HEK293T (cell line): ENCODE measurements at regions not wholly inside any gene's neighbourhood (a gene's known extent, or its start where the extent isn't known, plus 50 kb on each side); places are given as distances from the start of the nearest gene placed in this dataset.

ENCODE experiments used
- CTCF ChIA-PET: fragments of 350-600 bp; formaldehyde crosslinking; extraction: SDS; loops from one replicate; lab custom pipeline; 2021; ENCODE audit warnings: antibody characterized with exemption, inconsistent platforms; lab: Yijun Ruan, JAX
- POLR2A ChIA-PET: fragments of 350-600 bp; formaldehyde crosslinking; extraction: SDS; loops from one replicate; lab custom pipeline; 2020; ENCODE audit warnings: antibody characterized with exemption, inconsistent platforms; lab: Yijun Ruan, JAX
- DNase-seq: peaks from one replicate; pipeline ENCODE4 v3.0.0; 2012; ENCODE audit warnings: mixed read lengths; ENCODE audit errors: extremely low spot score
- ARNT ChIP-seq: fragments of 450-650 bp; IDR thresholded peaks from 2 replicates; pipeline ENCODE4 v1.6.1; 2017; ENCODE audit warnings: mild to moderate bottlenecking
- BHLHE40 ChIP-seq: fragments of 450-650 bp; IDR thresholded peaks from 2 replicates; pipeline ENCODE4 v1.6.1; 2016; ENCODE audit warnings: mild to moderate bottlenecking, moderate library complexity, borderline replicate concordance
- CTBP1 ChIP-seq: fragments of 450-650 bp; IDR thresholded peaks from 2 replicates; pipeline ENCODE4 v1.6.1; 2016; ENCODE audit warnings: borderline replicate concordance
- ELF4 ChIP-seq: fragments of 450-650 bp; IDR thresholded peaks from 2 replicates; pipeline ENCODE4 v1.6.1; 2017; ENCODE audit warnings: antibody characterized with exemption
- FOXA1 ChIP-seq: fragments of 450-650 bp; IDR thresholded peaks from 2 replicates; pipeline ENCODE4 v1.6.1; 2016; ENCODE audit warnings: mild to moderate bottlenecking
- FOXK2 ChIP-seq: fragments of 450-650 bp; IDR thresholded peaks from 2 replicates; pipeline ENCODE4 v1.6.1; 2016; ENCODE audit warnings: mild to moderate bottlenecking
- FOXM1 ChIP-seq: fragments of 450-650 bp; IDR thresholded peaks from 2 replicates; pipeline ENCODE4 v1.6.1; 2017; ENCODE audit warnings: mild to moderate bottlenecking, borderline replicate concordance
- HDGF ChIP-seq: fragments of 450-650 bp; IDR thresholded peaks from 2 replicates; pipeline ENCODE4 v1.6.1; 2017; ENCODE audit warnings: antibody characterized with exemption, borderline replicate concordance
- L3MBTL2 ChIP-seq: fragments of 450-650 bp; conservative IDR thresholded peaks from 2 replicates; pipeline ENCODE4 v1.6.1; 2016; ENCODE audit warnings: mild to moderate bottlenecking
- LEF1 ChIP-seq: fragments of 450-650 bp; IDR thresholded peaks from 2 replicates; pipeline ENCODE4 v1.6.1; 2017; ENCODE audit warnings: mild to moderate bottlenecking, borderline replicate concordance
- NFRKB ChIP-seq: fragments of 450-650 bp; IDR thresholded peaks from 2 replicates; pipeline ENCODE4 v1.6.1; 2016; ENCODE audit warnings: mild to moderate bottlenecking, moderate library complexity
- SP1 ChIP-seq: fragments of 450-650 bp; IDR thresholded peaks from 2 replicates; pipeline ENCODE4 v1.6.1; 2017
- SUZ12 ChIP-seq: fragments of 450-650 bp; IDR thresholded peaks from 2 replicates; pipeline ENCODE4 v1.6.1; 2016; ENCODE audit warnings: mild to moderate bottlenecking
- TARDBP ChIP-seq: fragments of 450-650 bp; IDR thresholded peaks from 2 replicates; pipeline ENCODE4 v1.6.1; 2016
- ZNF384 ChIP-seq: fragments of 450-650 bp; IDR thresholded peaks from 2 replicates; pipeline ENCODE4 v1.6.1; 2016
- TF ChIP-seq, protein P1 (sequence below): fragments of 450-650 bp; IDR thresholded peaks from 2 replicates; pipeline ENCODE4 v1.6.1; 2016

DNA sequence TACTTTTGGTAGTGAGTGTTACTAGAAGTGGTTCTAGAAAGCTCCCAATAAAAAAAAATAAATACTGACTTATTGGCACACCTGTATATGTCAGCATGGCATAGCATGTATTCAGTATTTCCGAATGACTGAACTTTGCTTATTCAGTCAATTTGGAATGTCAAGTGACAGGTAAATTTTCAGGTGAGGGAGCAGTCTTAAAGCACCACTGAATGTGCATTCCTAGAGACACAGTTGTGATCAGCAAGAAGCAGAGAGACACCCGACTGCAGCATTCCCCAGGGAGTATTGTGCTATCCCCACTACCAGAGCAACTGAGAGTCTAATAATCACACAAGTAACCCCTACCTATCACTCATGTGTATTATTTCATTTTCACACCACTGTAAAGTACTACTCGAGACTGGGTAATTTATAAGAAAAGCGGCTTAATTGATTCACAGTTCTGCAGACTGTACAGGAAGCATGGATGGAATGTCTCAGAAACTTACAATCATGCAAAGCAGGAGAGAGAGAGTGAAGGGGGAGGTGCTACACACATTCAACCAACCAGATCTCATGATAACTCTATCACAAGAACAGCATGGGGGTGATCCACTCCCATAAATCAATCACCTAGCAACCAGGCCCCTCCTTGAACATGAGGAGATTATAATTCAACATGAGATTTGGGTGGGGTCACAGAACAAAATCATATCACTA lies 201.5 kb downstream of the TBX15 start:
- POLR2A ChIA-PET, result no interaction called here
- no peak for TF ChIP-seq ARNT
- no peak for TF ChIP-seq SP1
- no peak for TF ChIP-seq BHLHE40
- TF ChIP-seq HDGF, result no peak
- no peak for TF ChIP-seq CTBP1
- no peak for TF ChIP-seq SUZ12
- no peak for TF ChIP-seq FOXM1
- TF ChIP-seq, protein P1, sequence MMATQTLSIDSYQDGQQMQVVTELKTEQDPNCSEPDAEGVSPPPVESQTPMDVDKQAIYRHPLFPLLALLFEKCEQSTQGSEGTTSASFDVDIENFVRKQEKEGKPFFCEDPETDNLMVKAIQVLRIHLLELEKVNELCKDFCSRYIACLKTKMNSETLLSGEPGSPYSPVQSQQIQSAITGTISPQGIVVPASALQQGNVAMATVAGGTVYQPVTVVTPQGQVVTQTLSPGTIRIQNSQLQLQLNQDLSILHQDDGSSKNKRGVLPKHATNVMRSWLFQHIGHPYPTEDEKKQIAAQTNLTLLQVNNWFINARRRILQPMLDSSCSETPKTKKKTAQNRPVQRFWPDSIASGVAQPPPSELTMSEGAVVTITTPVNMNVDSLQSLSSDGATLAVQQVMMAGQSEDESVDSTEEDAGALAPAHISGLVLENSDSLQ, result no peak
- TF ChIP-seq FOXA1, result no peak
- TF ChIP-seq ELF4, result no peak
- no peak for TF ChIP-seq TARDBP
- no peak for TF ChIP-seq FOXK2
- CTCF ChIA-PET, result no interaction called here
- DNase-seq, result no peak

- TF ChIP-seq ZNF384, result no peak
- TF ChIP-seq ELF4, result no peak
- TF ChIP-seq HDGF, result no peak
- no peak for TF ChIP-seq TARDBP
- TF ChIP-seq L3MBTL2, result no peak
- TF ChIP-seq FOXA1, result no peak
- TF ChIP-seq FOXK2, result no peak
- TF ChIP-seq ARNT, result no peak
- TF ChIP-seq BHLHE40, result no peak
- TF ChIP-seq SP1, result no peak
- TF ChIP-seq LEF1, result no peak
- TF ChIP-seq CTBP1, result no peak
- TF ChIP-seq SUZ12, result no peak
- no peak for TF ChIP-seq NFRKB
- POLR2A ChIA-PET, result no interaction called here
- no peak for DNase-seq
- CTCF ChIA-PET, result no interaction called here
These were observed 202.9 kb downstream of the TBX15 start for GRCh38 chr1:118785246-118785645.

GRCh38 chr1:118783095-118783758 lies 204.9 kb downstream of the TBX15 start:
- ChIA-PET POLR2A (no interaction called here), CTCF (no interaction called here)
- no peak for DNase-seq
- TF ChIP-seq BHLHE40, result no peak
- no peak for TF ChIP-seq L3MBTL2
- no peak for TF ChIP-seq HDGF
- no peak for TF ChIP-seq ELF4
- TF ChIP-seq LEF1, result no peak
- TF ChIP-seq ZNF384, result no peak
- no peak for TF ChIP-seq FOXM1
- TF ChIP-seq SUZ12, result no peak
- TF ChIP-seq NFRKB, result no peak
- no peak for TF ChIP-seq SP1
- TF ChIP-seq, protein P1, result no peak
- no peak for TF ChIP-seq FOXK2
- no peak for TF ChIP-seq CTBP1
- TF ChIP-seq ARNT, result no peak
- no peak for TF ChIP-seq FOXA1
- TF ChIP-seq TARDBP, result no peak

DNA sequence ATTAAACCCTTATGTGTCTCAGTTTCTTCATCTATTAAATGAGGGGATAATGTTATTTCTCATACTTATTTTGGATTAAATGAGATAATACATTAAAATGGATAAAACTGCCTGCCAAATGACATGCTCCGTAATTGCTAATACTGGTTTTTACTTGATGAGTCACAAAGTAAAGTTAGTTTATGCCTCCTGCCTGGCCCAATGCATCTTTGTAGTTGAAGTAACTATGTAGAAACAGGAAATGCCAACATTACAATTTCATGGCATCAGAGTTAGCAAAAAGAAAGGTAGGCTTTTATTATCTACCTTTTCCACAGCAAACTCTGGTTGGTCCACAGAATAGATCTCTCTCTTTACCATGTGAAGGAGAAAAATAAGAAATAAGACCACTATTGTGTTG lies 214.5 kb downstream of the TBX15 start:
- no peak for DNase-seq
- TF ChIP-seq SP1, result no peak
- TF ChIP-seq FOXA1, result no peak
- TF ChIP-seq ZNF384, result no peak
- no peak for TF ChIP-seq SUZ12
- no peak for TF ChIP-seq ELF4
- TF ChIP-seq, protein P1, result no peak
- TF ChIP-seq BHLHE40, result no peak
- TF ChIP-seq FOXK2, result no peak
- no peak for TF ChIP-seq NFRKB
- no peak for TF ChIP-seq TARDBP
- TF ChIP-seq ARNT, result no peak
- TF ChIP-seq HDGF, result no peak
- ChIA-PET POLR2A (no interaction called here), CTCF (interaction anchor here (0.7 kb wide), 1 partner anchor 255 kb away, joined by 3 read pairs; no protein-coding TSS in a partner anchor)

- POLR2A ChIA-PET, result no interaction called here
- CTCF ChIA-PET, result no interaction called here
- DNase-seq, result no peak
- TF ChIP-seq NFRKB (no peak), HDGF (no peak), ARNT (no peak), ZNF384 (no peak), SUZ12 (no peak), L3MBTL2 (no peak), CTBP1 (no peak), SP1 (no peak), TARDBP (no peak), ELF4 (no peak)
- TF ChIP-seq, protein P1, result no peak
These were observed 220.2 kb downstream of the TBX15 start for GRCh38 chr1:118767971-118768370.
